ENCODE measurements at regions not wholly inside any gene's neighbourhood (a gene's known extent, or its start where the extent isn't known, plus 50 kb on each side); places are given as distances from the start of the nearest gene placed in this dataset.

GRCh38 chr20:11271920-11272594 is 598.3 kb upstream of the JAG1 start:
- no peak overlapping the region for H3K27ac ChIP-seq (ENCODE audit: low read length)
- no peaks in the 10 kb centered on the region for H3K9me2 ChIP-seq (replicated peaks; ENCODE audit: insufficient read depth, low read length)
- H3K4me1 ChIP-seq (ENCODE audit: low read length), result no peaks in the 10 kb centered on the region
- DNase-seq, result no peak
- H3K9me3 ChIP-seq (ENCODE audit: low read length), result no peaks in the 10 kb centered on the region
- no peaks in the 10 kb centered on the region for H3K27me3 ChIP-seq (ENCODE audit: low read length)
- H2AFZ ChIP-seq (ENCODE audit: low read length), result no peak overlapping the region
- no peaks in the 10 kb centered on the region for H4K20me1 ChIP-seq (ENCODE audit: insufficient read depth, low read depth, low read length)
- no peak overlapping the region for H3K4me3 ChIP-seq (ENCODE audit: low read length)
- H3K4me2 ChIP-seq (ENCODE audit: low read depth, low read length, poor library complexity, severe bottlenecking), result no peak overlapping the region
- H3K79me2 ChIP-seq (ENCODE audit: low read length), result no peaks in the 10 kb centered on the region
- no peak overlapping the region for H3K9ac ChIP-seq (ENCODE audit: low read length)
- H3K36me3 ChIP-seq (ENCODE audit: insufficient read depth, low read length), result no peaks in the 10 kb centered on the region

GRCh38 chr20:11274141-11274594 is 600.4 kb upstream of the JAG1 start:
- H3K36me3 ChIP-seq (ENCODE audit: insufficient read depth, low read length), result no peaks in the 10 kb centered on the region
- no peak overlapping the region for H3K4me2 ChIP-seq (ENCODE audit: low read depth, low read length, poor library complexity, severe bottlenecking)
- H3K79me2 ChIP-seq (ENCODE audit: low read length), result no peaks in the 10 kb centered on the region
- no peaks in the 10 kb centered on the region for H3K4me1 ChIP-seq (ENCODE audit: low read length)
- no peaks in the 10 kb centered on the region for H3K9me2 ChIP-seq (replicated peaks; ENCODE audit: insufficient read depth, low read length)
- no peaks in the 10 kb centered on the region for H3K27me3 ChIP-seq (ENCODE audit: low read length)
- H3K9ac ChIP-seq (ENCODE audit: low read length), result no peak overlapping the region
- no peak overlapping the region for H3K27ac ChIP-seq (ENCODE audit: low read length)
- no peaks in the 10 kb centered on the region for H3K9me3 ChIP-seq (ENCODE audit: low read length)
- no peaks in the 10 kb centered on the region for H4K20me1 ChIP-seq (ENCODE audit: insufficient read depth, low read depth, low read length)
- no peak overlapping the region for H2AFZ ChIP-seq (ENCODE audit: low read length)
- peak; percentile 69 for DNase-seq
- no peak overlapping the region for H3K4me3 ChIP-seq (ENCODE audit: low read length)

- no peak for DNase-seq
- no peaks in the 10 kb centered on the region for H3K9me3 ChIP-seq (ENCODE audit: low read length)
- H4K20me1 ChIP-seq (ENCODE audit: insufficient read depth, low read depth, low read length), result no peaks in the 10 kb centered on the region
Observed at GRCh38 chr20:11275740-11276139, 601.9 kb upstream of the JAG1 start.

DNA sequence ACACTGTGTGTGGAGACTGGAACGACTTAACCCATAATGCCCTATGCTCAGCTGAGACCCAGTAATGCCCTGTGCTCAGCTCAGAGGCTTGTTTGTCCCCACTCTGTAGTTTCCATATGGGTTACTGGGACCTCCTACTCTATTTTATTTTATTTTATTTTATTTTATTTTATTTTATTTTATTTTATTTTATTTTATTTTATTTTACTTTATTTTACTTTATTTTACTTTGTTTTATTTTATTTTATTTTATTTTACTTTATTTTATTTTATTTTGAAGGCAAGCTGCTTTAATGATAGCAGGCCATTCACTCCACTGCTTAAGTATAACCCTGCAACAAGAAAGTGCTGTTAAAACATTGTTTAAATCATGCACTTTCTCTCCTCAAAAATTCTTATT is 603.4 kb upstream of the JAG1 start:
- Histone ChIP-seq H3K4me3 (ENCODE audit: low read length) (no peak overlapping the region), H3K9ac (ENCODE audit: low read length) (no peak overlapping the region), H3K9me2 (replicated peaks; ENCODE audit: insufficient read depth, low read length) (no peaks in the 10 kb centered on the region), H3K4me2 (ENCODE audit: low read depth, low read length, poor library complexity, severe bottlenecking) (no peak overlapping the region), H3K79me2 (ENCODE audit: low read length) (no peaks in the 10 kb centered on the region), H3K27me3 (ENCODE audit: low read length) (no peaks in the 10 kb centered on the region), H3K36me3 (ENCODE audit: insufficient read depth, low read length) (no peaks in the 10 kb centered on the region), H3K4me1 (ENCODE audit: low read length) (no peaks in the 10 kb centered on the region), H4K20me1 (ENCODE audit: insufficient read depth, low read depth, low read length) (no peaks in the 10 kb centered on the region), H3K9me3 (ENCODE audit: low read length) (no peaks in the 10 kb centered on the region), H3K27ac (ENCODE audit: low read length) (no peak overlapping the region), H2AFZ (ENCODE audit: low read length) (no peak overlapping the region)
- DNase-seq, result no peak

More at GRCh38 chr20:11275740-11276139, 601.9 kb upstream of the JAG1 start:
- H3K27me3 ChIP-seq (ENCODE audit: low read length), result no peaks in the 10 kb centered on the region
- no peaks in the 10 kb centered on the region for H3K4me1 ChIP-seq (ENCODE audit: low read length)
- H3K36me3 ChIP-seq (ENCODE audit: insufficient read depth, low read length), result no peaks in the 10 kb centered on the region
- no peak overlapping the region for H2AFZ ChIP-seq (ENCODE audit: low read length)
- H3K4me2 ChIP-seq (ENCODE audit: low read depth, low read length, poor library complexity, severe bottlenecking), result no peak overlapping the region
- no peak overlapping the region for H3K4me3 ChIP-seq (ENCODE audit: low read length)
- H3K9me2 ChIP-seq (replicated peaks; ENCODE audit: insufficient read depth, low read length), result no peaks in the 10 kb centered on the region
- H3K9ac ChIP-seq (ENCODE audit: low read length), result no peak overlapping the region
- H3K27ac ChIP-seq (ENCODE audit: low read length), result no peak overlapping the region
- no peaks in the 10 kb centered on the region for H3K79me2 ChIP-seq (ENCODE audit: low read length)

- no peaks in the 10 kb centered on the region for H3K36me3 ChIP-seq (ENCODE audit: insufficient read depth, low read length)
- H3K27me3 ChIP-seq (ENCODE audit: low read length), result no peaks in the 10 kb centered on the region
- H2AFZ ChIP-seq (ENCODE audit: low read length), result no peak overlapping the region
- no peaks in the 10 kb centered on the region for H3K79me2 ChIP-seq (ENCODE audit: low read length)
- no peaks in the 10 kb centered on the region for H3K9me2 ChIP-seq (replicated peaks; ENCODE audit: insufficient read depth, low read length)
- H3K9ac ChIP-seq (ENCODE audit: low read length), result no peak overlapping the region
- no peak overlapping the region for H3K4me3 ChIP-seq (ENCODE audit: low read length)
- H3K4me2 ChIP-seq (ENCODE audit: low read depth, low read length, poor library complexity, severe bottlenecking), result no peak overlapping the region
- no peaks in the 10 kb centered on the region for H4K20me1 ChIP-seq (ENCODE audit: insufficient read depth, low read depth, low read length)
- no peak overlapping the region for H3K27ac ChIP-seq (ENCODE audit: low read length)
- DNase-seq, result no peak
- no peaks in the 10 kb centered on the region for H3K4me1 ChIP-seq (ENCODE audit: low read length)
- no peaks in the 10 kb centered on the region for H3K9me3 ChIP-seq (ENCODE audit: low read length)
Observed at GRCh38 chr20:11277858-11278257, 604.1 kb upstream of the JAG1 start.

DNA sequence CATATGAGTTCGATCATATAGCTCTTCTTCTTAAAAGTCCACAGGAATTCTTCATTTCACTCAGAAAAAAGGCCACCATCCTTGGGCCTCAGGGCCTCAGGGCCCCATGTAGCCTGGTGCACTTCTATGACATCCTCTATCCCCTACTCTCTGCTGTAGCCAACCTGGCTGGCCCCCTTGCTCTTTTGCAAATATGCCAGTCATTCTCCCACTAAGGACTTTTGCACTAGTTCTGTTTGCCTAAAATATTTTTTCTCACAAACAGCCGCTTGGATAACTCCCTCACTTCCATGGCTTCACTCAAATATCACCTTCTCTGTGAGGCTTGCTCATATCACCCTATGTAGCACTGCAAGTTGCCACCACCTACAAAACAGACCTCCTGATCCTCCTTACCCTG is 604.7 kb upstream of the JAG1 start:
- H3K4me1 ChIP-seq (ENCODE audit: low read length), result no peaks in the 10 kb centered on the region
- no peak overlapping the region for H3K9ac ChIP-seq (ENCODE audit: low read length)
- no peak overlapping the region for H3K4me2 ChIP-seq (ENCODE audit: low read depth, low read length, poor library complexity, severe bottlenecking)
- no peaks in the 10 kb centered on the region for H3K27me3 ChIP-seq (ENCODE audit: low read length)
- no peaks in the 10 kb centered on the region for H3K36me3 ChIP-seq (ENCODE audit: insufficient read depth, low read length)
- H3K27ac ChIP-seq (ENCODE audit: low read length), result no peak overlapping the region
- no peak overlapping the region for H3K4me3 ChIP-seq (ENCODE audit: low read length)
- H4K20me1 ChIP-seq (ENCODE audit: insufficient read depth, low read depth, low read length), result no peaks in the 10 kb centered on the region
- H2AFZ ChIP-seq (ENCODE audit: low read length), result no peak overlapping the region
- no peaks in the 10 kb centered on the region for H3K79me2 ChIP-seq (ENCODE audit: low read length)
- no peak for DNase-seq
- no peaks in the 10 kb centered on the region for H3K9me3 ChIP-seq (ENCODE audit: low read length)
- H3K9me2 ChIP-seq (replicated peaks; ENCODE audit: insufficient read depth, low read length), result no peaks in the 10 kb centered on the region

DNA sequence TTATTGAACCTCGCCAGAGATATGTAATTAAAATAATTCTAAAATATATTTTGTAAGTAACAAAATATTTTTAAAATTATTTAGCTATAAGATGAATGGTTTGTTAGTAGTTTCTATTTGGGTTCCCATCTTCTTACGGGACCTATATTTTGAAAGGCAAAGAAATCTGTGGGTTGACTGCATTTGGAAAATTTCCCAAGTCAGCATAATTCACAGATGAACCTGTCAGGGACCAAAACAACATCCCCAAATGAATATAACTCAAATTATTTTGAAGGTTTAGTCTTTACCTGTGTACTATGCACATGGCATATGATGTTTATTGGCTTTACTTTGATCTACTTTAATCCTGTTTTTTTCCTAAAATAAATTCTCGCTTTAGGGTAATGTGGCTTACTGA is 607.4 kb upstream of the JAG1 start:
- DNase-seq, result no peak
- Histone ChIP-seq H3K79me2 (ENCODE audit: low read length) (no peaks in the 10 kb centered on the region), H3K27me3 (ENCODE audit: low read length) (no peaks in the 10 kb centered on the region), H2AFZ (ENCODE audit: low read length) (no peak overlapping the region), H3K4me2 (ENCODE audit: low read depth, low read length, poor library complexity, severe bottlenecking) (no peak overlapping the region), H3K36me3 (ENCODE audit: insufficient read depth, low read length) (no peaks in the 10 kb centered on the region), H3K27ac (ENCODE audit: low read length) (no peak overlapping the region), H3K9ac (ENCODE audit: low read length) (no peak overlapping the region), H4K20me1 (ENCODE audit: insufficient read depth, low read depth, low read length) (no peaks in the 10 kb centered on the region), H3K9me2 (replicated peaks; ENCODE audit: insufficient read depth, low read length) (no peaks in the 10 kb centered on the region), H3K9me3 (ENCODE audit: low read length) (no peaks in the 10 kb centered on the region), H3K4me1 (ENCODE audit: low read length) (no peaks in the 10 kb centered on the region), H3K4me3 (ENCODE audit: low read length) (no peak overlapping the region)

- Histone ChIP-seq H3K79me2 (ENCODE audit: low read length) (no peaks in the 10 kb centered on the region), H3K4me1 (ENCODE audit: low read length) (no peaks in the 10 kb centered on the region), H3K9ac (ENCODE audit: low read length) (no peak overlapping the region), H3K4me3 (ENCODE audit: low read length) (no peak overlapping the region), H3K36me3 (ENCODE audit: insufficient read depth, low read length) (no peaks in the 10 kb centered on the region), H2AFZ (ENCODE audit: low read length) (no peak overlapping the region), H3K9me2 (replicated peaks; ENCODE audit: insufficient read depth, low read length) (no peaks in the 10 kb centered on the region), H3K27me3 (ENCODE audit: low read length) (no peaks in the 10 kb centered on the region), H3K9me3 (ENCODE audit: low read length) (no peaks in the 10 kb centered on the region), H3K4me2 (ENCODE audit: low read depth, low read length, poor library complexity, severe bottlenecking) (no peak overlapping the region), H4K20me1 (ENCODE audit: insufficient read depth, low read depth, low read length) (no peaks in the 10 kb centered on the region), H3K27ac (ENCODE audit: low read length) (no peak overlapping the region)
- DNase-seq, result no peak
Observed at GRCh38 chr20:11281768-11282167, 608.0 kb upstream of the JAG1 start.
